GM23338 (cell line): ENCODE measurements at regions not wholly inside any gene's neighbourhood (a gene's known extent, or its start where the extent isn't known, plus 50 kb on each side); places are given as distances from the start of the nearest gene placed in this dataset.

ENCODE experiments used
- CREB1 ChIP-seq: fragments of 250-450 bp; sonication (Bioruptor Pico); IDR thresholded peaks from 2 replicates; pipeline ENCODE4 v1.5.0; 2020; ENCODE audit warnings: low read depth, mild to moderate bottlenecking, moderate library complexity
- EZH2 ChIP-seq: fragments of 200-600 bp; sonication (generic); IDR thresholded peaks from one replicate; pipeline ENCODE4 v1.8.0; 2017; ENCODE audit warnings: antibody characterized with exemption, mild to moderate bottlenecking, low read depth; ENCODE audit not compliant: unreplicated experiment
- EZH2phosphoT487 ChIP-seq: fragments of 200-600 bp; sonication (generic); IDR thresholded peaks from one replicate; pipeline ENCODE4 v1.8.1; 2018; ENCODE audit warnings: antibody characterized with exemption; ENCODE audit not compliant: unreplicated experiment
- JUNB ChIP-seq: IDR thresholded peaks from one replicate; pipeline ENCODE4 v1.6.1; 2016; ENCODE audit warnings: antibody characterized with exemption; ENCODE audit not compliant: unreplicated experiment
- POLR2AphosphoS5 ChIP-seq: IDR thresholded peaks from 2 replicates; pipeline ENCODE4 v1.6.1; 2016; ENCODE audit warnings: antibody characterized with exemption, low read depth
- ZNF114 ChIP-seq: fragments of 250-450 bp; sonication (Bioruptor Pico); IDR thresholded peaks from 2 replicates; pipeline ENCODE4 v1.5.0; 2020; ENCODE audit warnings: mild to moderate bottlenecking, moderate library complexity
- ZNF331 ChIP-seq: fragments of 250-450 bp; sonication (Bioruptor Pico); IDR thresholded peaks from 2 replicates; pipeline ENCODE4 v1.5.0; 2020; ENCODE audit warnings: low read depth, mild to moderate bottlenecking, moderate library complexity
- TF ChIP-seq, protein P1 (sequence below), 2 experiments: fragments of 200-600 bp in 1 of 2; sonication (generic) in 1 of 2; conservative IDR thresholded peaks; 2 replicates each; pipeline versions ENCODE4 v1.5.1 to v1.6.1; 2016 to 2017; ENCODE audit warnings: antibody characterized with exemption in 2 of 2, low read depth in 2 of 2, mild to moderate bottlenecking in 2 of 2, moderate library complexity in 1 of 2
- TF ChIP-seq, protein P2 (sequence below): IDR thresholded peaks from one replicate; pipeline ENCODE4 v1.6.1; 2018; ENCODE audit warnings: antibody characterized with exemption; ENCODE audit not compliant: unreplicated experiment
- TF ChIP-seq, protein P3 (sequence below): IDR thresholded peaks from 2 replicates; pipeline ENCODE4 v1.6.1; 2016; ENCODE audit warnings: antibody characterized with exemption

DNA sequence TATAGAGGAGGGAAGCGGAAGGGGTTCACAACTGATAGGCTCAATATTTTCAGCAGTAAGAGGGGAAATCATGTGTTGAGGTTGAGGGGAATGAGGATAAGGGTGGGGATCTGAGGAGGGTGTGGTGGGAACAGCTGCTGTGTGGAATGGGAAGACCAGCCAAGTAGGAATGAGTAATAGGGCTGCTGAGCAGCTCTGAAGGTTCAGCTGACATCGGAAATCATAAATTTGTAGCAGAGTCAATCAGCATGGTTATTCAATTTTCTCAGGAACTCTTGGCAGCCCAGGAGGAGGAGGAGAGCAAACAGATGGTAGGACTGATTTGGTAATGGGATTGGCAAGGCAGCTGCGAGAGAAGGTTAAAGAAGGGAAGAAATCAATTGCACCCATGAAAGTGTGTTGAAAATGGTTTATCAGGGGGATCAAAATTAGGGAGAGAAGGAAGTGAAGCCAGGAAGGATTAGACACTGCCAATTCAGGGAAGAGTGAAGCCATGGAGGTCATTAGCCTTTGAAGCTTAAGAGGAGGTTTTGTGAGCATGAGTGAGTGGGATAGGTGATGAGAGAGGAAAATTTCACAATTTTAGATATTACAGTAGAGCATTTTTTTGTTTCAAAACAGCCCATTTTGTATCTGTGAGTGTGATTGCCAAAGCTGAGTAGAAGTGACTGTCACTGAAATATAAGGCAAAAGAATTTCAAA is 82.6 kb downstream of the PCDH7 start:
- no peak for TF ChIP-seq POLR2AphosphoS5
- TF ChIP-seq, protein P1, sequence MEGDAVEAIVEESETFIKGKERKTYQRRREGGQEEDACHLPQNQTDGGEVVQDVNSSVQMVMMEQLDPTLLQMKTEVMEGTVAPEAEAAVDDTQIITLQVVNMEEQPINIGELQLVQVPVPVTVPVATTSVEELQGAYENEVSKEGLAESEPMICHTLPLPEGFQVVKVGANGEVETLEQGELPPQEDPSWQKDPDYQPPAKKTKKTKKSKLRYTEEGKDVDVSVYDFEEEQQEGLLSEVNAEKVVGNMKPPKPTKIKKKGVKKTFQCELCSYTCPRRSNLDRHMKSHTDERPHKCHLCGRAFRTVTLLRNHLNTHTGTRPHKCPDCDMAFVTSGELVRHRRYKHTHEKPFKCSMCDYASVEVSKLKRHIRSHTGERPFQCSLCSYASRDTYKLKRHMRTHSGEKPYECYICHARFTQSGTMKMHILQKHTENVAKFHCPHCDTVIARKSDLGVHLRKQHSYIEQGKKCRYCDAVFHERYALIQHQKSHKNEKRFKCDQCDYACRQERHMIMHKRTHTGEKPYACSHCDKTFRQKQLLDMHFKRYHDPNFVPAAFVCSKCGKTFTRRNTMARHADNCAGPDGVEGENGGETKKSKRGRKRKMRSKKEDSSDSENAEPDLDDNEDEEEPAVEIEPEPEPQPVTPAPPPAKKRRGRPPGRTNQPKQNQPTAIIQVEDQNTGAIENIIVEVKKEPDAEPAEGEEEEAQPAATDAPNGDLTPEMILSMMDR (conservative IDR thresholded peaks at IDR 0.05; ENCODE audit: low read depth in 2 of 2), result no peak
- TF ChIP-seq CREB1 (CRISPR knock-in tag), result no peak
- TF ChIP-seq EZH2, result no peak
- no peak for TF ChIP-seq ZNF114
- TF ChIP-seq, protein P2, sequence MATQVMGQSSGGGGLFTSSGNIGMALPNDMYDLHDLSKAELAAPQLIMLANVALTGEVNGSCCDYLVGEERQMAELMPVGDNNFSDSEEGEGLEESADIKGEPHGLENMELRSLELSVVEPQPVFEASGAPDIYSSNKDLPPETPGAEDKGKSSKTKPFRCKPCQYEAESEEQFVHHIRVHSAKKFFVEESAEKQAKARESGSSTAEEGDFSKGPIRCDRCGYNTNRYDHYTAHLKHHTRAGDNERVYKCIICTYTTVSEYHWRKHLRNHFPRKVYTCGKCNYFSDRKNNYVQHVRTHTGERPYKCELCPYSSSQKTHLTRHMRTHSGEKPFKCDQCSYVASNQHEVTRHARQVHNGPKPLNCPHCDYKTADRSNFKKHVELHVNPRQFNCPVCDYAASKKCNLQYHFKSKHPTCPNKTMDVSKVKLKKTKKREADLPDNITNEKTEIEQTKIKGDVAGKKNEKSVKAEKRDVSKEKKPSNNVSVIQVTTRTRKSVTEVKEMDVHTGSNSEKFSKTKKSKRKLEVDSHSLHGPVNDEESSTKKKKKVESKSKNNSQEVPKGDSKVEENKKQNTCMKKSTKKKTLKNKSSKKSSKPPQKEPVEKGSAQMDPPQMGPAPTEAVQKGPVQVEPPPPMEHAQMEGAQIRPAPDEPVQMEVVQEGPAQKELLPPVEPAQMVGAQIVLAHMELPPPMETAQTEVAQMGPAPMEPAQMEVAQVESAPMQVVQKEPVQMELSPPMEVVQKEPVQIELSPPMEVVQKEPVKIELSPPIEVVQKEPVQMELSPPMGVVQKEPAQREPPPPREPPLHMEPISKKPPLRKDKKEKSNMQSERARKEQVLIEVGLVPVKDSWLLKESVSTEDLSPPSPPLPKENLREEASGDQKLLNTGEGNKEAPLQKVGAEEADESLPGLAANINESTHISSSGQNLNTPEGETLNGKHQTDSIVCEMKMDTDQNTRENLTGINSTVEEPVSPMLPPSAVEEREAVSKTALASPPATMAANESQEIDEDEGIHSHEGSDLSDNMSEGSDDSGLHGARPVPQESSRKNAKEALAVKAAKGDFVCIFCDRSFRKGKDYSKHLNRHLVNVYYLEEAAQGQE, result no peak
- no peak for TF ChIP-seq EZH2phosphoT487
- no peak for TF ChIP-seq ZNF331 (CRISPR knock-in tag)
- no peak for TF ChIP-seq JUNB
- TF ChIP-seq, protein P3, sequence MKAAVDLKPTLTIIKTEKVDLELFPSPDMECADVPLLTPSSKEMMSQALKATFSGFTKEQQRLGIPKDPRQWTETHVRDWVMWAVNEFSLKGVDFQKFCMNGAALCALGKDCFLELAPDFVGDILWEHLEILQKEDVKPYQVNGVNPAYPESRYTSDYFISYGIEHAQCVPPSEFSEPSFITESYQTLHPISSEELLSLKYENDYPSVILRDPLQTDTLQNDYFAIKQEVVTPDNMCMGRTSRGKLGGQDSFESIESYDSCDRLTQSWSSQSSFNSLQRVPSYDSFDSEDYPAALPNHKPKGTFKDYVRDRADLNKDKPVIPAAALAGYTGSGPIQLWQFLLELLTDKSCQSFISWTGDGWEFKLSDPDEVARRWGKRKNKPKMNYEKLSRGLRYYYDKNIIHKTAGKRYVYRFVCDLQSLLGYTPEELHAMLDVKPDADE, result no peak
